CD4-positive, alpha-beta T cell (primary cell): ENCODE measurements at regions not wholly inside any gene's neighbourhood (a gene's known extent, or its start where the extent isn't known, plus 50 kb on each side); places are given as distances from the start of the nearest gene placed in this dataset.

ENCODE experiments used
- ATAC-seq: fragments of 200-7000 bp; cut with Tn5 transposase; one replicate; pipeline ENCODE4 v1.10.0; 2022; ENCODE audit warnings: mild to moderate bottlenecking; ENCODE audit not compliant: poor library complexity
- CTCF ChIA-PET: fragments of 350-600 bp; sonication (Branson Sonifier 250); formaldehyde crosslinking; loops from one replicate; lab custom pipeline; 2021; ENCODE audit warnings: antibody characterized with exemption, inconsistent platforms; lab: Charles Lee
- POLR2A ChIA-PET: fragments of 350-600 bp; sonication (Branson Sonifier 250); formaldehyde crosslinking; loops from one replicate; lab custom pipeline; 2021; ENCODE audit warnings: antibody characterized with exemption, inconsistent platforms; lab: Charles Lee
- DNase-seq, 14 experiments: peaks; one replicate each; pipeline ENCODE4 v3.0.0-alpha.2; 2013 to 2020; ENCODE audit warnings: mixed read lengths in 2 of 14
- H3K27ac ChIP-seq, 2 donors: one replicate each; pipeline versions ENCODE4 v1.5.1 to v1.7.0; 2013; ENCODE audit warnings: low read length in 2 of 2, low read depth in 1 of 2, mild to moderate bottlenecking in 1 of 2
- H3K27me3 ChIP-seq, 2 experiments: 1 replicate in 1 of 2; 2 replicates in 1 of 2; pipeline versions ENCODE4 v1.6.1 to v1.7.0; 2013; ENCODE audit warnings: low read length in 2 of 2, control low read depth in 1 of 2, mild to moderate bottlenecking in 1 of 2, moderate library complexity in 1 of 2; ENCODE audit not compliant: insufficient read depth in 2 of 2, control insufficient read depth in 1 of 2
- H3K36me3 ChIP-seq: one replicate; pipeline ENCODE4 v1.6.1; 2013; ENCODE audit warnings: low read length, control low read depth; ENCODE audit not compliant: insufficient read depth
- H3K4me1 ChIP-seq: one replicate; pipeline ENCODE4 v1.6.1; 2013; ENCODE audit warnings: low read length, control low read depth; ENCODE audit not compliant: insufficient read depth
- H3K4me3 ChIP-seq: one replicate; pipeline ENCODE4 v1.5.1; 2013; ENCODE audit warnings: mild to moderate bottlenecking, low read length, moderate library complexity
- H3K9me3 ChIP-seq, 2 experiments: 1 replicate in 1 of 2; 2 replicates in 1 of 2; pipeline versions ENCODE4 v1.6.1 to v1.7.0; 2013; ENCODE audit warnings: low read length in 2 of 2, mild to moderate bottlenecking in 2 of 2, control low read depth in 1 of 2, moderate library complexity in 1 of 2; ENCODE audit not compliant: control insufficient read depth in 1 of 2, insufficient read depth in 1 of 2
- H3K27ac Mint-ChIP-seq: one replicate; pipeline ENCODE4 v1.8.0; 2020; ENCODE audit warnings: mixed read lengths
- H3K27me3 Mint-ChIP-seq: one replicate; pipeline ENCODE4 v1.8.0; 2021; ENCODE audit warnings: mixed read lengths
- H3K36me3 Mint-ChIP-seq: one replicate; pipeline ENCODE4 v1.8.0; 2021; ENCODE audit warnings: low read depth, mixed read lengths
- H3K4me1 Mint-ChIP-seq: one replicate; pipeline ENCODE4 v1.8.0; 2021; ENCODE audit warnings: low read depth, mixed read lengths
- H3K4me3 Mint-ChIP-seq: one replicate; pipeline ENCODE4 v1.8.0; 2020; ENCODE audit warnings: mild to moderate bottlenecking, mixed read lengths
- H3K9me3 Mint-ChIP-seq: one replicate; pipeline ENCODE4 v1.8.0; 2020; ENCODE audit warnings: mixed read lengths
- CTCF ChIP-seq: fragments of 200-600 bp; IDR thresholded peaks from one replicate; pipeline ENCODE4 v1.8.0; 2022; ENCODE audit warnings: antibody characterized with exemption, mild to moderate bottlenecking
- intact Hi-C, 2 experiments: fragments of 100-400 bp; cut with DNase I in 1 of 2; cut with micrococcal nuclease in 1 of 2; formaldehyde crosslinking; loops; one replicate each; pipeline versions ENCODE4 v1.15.1 to v1.9.0; 2023 to 2025; cut with DNase I, micrococcal nuclease

GRCh38 chr12:107523775-107524535 lies 161.6 kb upstream of the PWP1 start:
- no peak overlapping the region for H3K4me3 Mint-ChIP-seq
- ATAC-seq (no peak), DNase-seq (no peak)
- Histone ChIP-seq H3K4me1 (no peaks in the 10 kb centered on the region), H3K4me3 (no peak overlapping the region), H3K27me3 (no peaks in the 10 kb centered on the region), H3K9me3 (peaks cover 0 to 4% of the 10 kb centered on the region in 2 experiments), H3K27ac (no peak overlapping the region), H3K36me3 (peaks cover 25% of the 10 kb centered on the region)
- H3K36me3 Mint-ChIP-seq, result peaks cover 54% of the 10 kb centered on the region
- intact Hi-C loops, result no loop called here
- TF ChIP-seq CTCF, result no peak
- no peaks in the 10 kb centered on the region for H3K4me1 Mint-ChIP-seq
- H3K9me3 Mint-ChIP-seq, result peaks cover 11% of the 10 kb centered on the region
- ChIA-PET CTCF (interaction anchor here (0.5 to 1.1 kb wide), 2 partner anchors 12 to 152 kb away, joined by 3 read pairs; no protein-coding TSS in a partner anchor), POLR2A (no interaction called here)
- H3K27ac Mint-ChIP-seq, result no peak overlapping the region
- H3K27me3 Mint-ChIP-seq, result no peaks in the 10 kb centered on the region

GRCh38 chr12:107525063-107525718 lies 160.4 kb upstream of the PWP1 start:
- ATAC-seq (no peak), DNase-seq (no peak)
- ChIA-PET CTCF (no interaction called here), POLR2A (interaction anchor here (1.2 kb wide), 1 partner anchor 13 kb away, joined by 3 read pairs; no protein-coding TSS in a partner anchor)
- peaks cover 45% of the 10 kb centered on the region for H3K36me3 Mint-ChIP-seq
- Histone ChIP-seq H3K4me3 (no peak overlapping the region), H3K27ac (no peak overlapping the region), H3K27me3 (no peaks in the 10 kb centered on the region), H3K4me1 (no peaks in the 10 kb centered on the region), H3K36me3 (peaks cover 24% of the 10 kb centered on the region), H3K9me3 (peaks cover 0 to 4% of the 10 kb centered on the region in 2 experiments)
- H3K27ac Mint-ChIP-seq, result no peak overlapping the region
- no peaks in the 10 kb centered on the region for H3K27me3 Mint-ChIP-seq
- no peaks in the 10 kb centered on the region for H3K4me1 Mint-ChIP-seq
- peaks cover 11% of the 10 kb centered on the region for H3K9me3 Mint-ChIP-seq
- intact Hi-C loops, result no loop called here
- no peak for TF ChIP-seq CTCF
- no peak overlapping the region for H3K4me3 Mint-ChIP-seq

GRCh38 chr12:107525719-107526554 lies 159.7 kb upstream of the PWP1 start:
- H3K4me1 Mint-ChIP-seq, result no peaks in the 10 kb centered on the region
- POLR2A ChIA-PET, result interaction anchor here (1.2 kb wide), 1 partner anchor 13 kb away, joined by 3 read pairs; no protein-coding TSS in a partner anchor

More at GRCh38 chr12:107525719-107526554, 159.7 kb upstream of the PWP1 start:
- intact Hi-C loops, result no loop called here
- Mint-ChIP-seq H3K27ac (no peak overlapping the region), H3K27me3 (no peaks in the 10 kb centered on the region), H3K36me3 (peaks cover 43% of the 10 kb centered on the region), H3K9me3 (peaks cover 9% of the 10 kb centered on the region), H3K4me3 (no peak overlapping the region)
- CTCF ChIA-PET, result no interaction called here
- Histone ChIP-seq H3K27me3 (no peaks in the 10 kb centered on the region), H3K27ac (no peak overlapping the region), H3K4me3 (no peak overlapping the region), H3K4me1 (no peaks in the 10 kb centered on the region), H3K36me3 (peaks cover 16% of the 10 kb centered on the region), H3K9me3 (no peaks in the 10 kb centered on the region)
- TF ChIP-seq CTCF, result no peak
- ATAC-seq (no peak), DNase-seq (no peak)
